BJ (cell line): ENCODE measurements at regions not wholly inside any gene's neighbourhood (a gene's known extent, or its start where the extent isn't known, plus 50 kb on each side); places are given as distances from the start of the nearest gene placed in this dataset. TPM values are rescaled to one million over a fixed set of nuclear protein-coding genes. Genes with fewer than 3 reads are reported as not detected.
"Not testable (repeated sequence)": the region's sequence is repeated elsewhere in the genome, so short reads cannot be mapped to it uniquely, and the experiment has no call there.

Experiments
- CTCF ChIA-PET: fragments of 350-600 bp; formaldehyde crosslinking; extraction: SDS; loops from one replicate; lab custom pipeline; 2021; ENCODE audit warnings: antibody characterized with exemption, inconsistent platforms; lab: Yijun Ruan, JAX
- POLR2A ChIA-PET: fragments of 300-600 bp; sonication (Branson Sonifier 250); formaldehyde crosslinking; extraction: SDS; loops from one replicate; lab custom pipeline; 2021; ENCODE audit warnings: antibody characterized with exemption; lab: Charles Lee
- DNase-seq: peaks from one replicate; pipeline ENCODE4 v3.0.0-alpha.2; 2011; ENCODE audit warnings: low read depth
- H3K27me3 ChIP-seq: 2 replicates; pipeline ENCODE4 v1.6.0; 2011; ENCODE audit warnings: low read length; ENCODE audit not compliant: control insufficient read depth, insufficient read depth
- H3K36me3 ChIP-seq: 2 replicates; pipeline ENCODE4 v1.5.1; 2011; ENCODE audit warnings: low read length; ENCODE audit not compliant: control insufficient read depth, insufficient read depth
- H3K4me3 ChIP-seq: 2 replicates; pipeline ENCODE4 v1.5.1; 2011; ENCODE audit warnings: low read depth, mild to moderate bottlenecking, control low read depth, low read length
- CTCF ChIP-seq: IDR thresholded peaks from 2 replicates; pipeline ENCODE4 v1.5.1; 2011; ENCODE audit warnings: low read depth, mild to moderate bottlenecking, control low read depth, inconsistent platforms, low read length, moderate library complexity; ENCODE audit not compliant: insufficient read depth
- small RNA-seq: library from RNA; depleted of rRNA; stranded (forward); fragments of <200 nt; gene quantifications from one replicate; pipeline ENCODE3, GENCODE V24; 2012; ENCODE audit warnings: low replicate concordance, low read depth; ENCODE audit not compliant: insufficient read length

DNA sequence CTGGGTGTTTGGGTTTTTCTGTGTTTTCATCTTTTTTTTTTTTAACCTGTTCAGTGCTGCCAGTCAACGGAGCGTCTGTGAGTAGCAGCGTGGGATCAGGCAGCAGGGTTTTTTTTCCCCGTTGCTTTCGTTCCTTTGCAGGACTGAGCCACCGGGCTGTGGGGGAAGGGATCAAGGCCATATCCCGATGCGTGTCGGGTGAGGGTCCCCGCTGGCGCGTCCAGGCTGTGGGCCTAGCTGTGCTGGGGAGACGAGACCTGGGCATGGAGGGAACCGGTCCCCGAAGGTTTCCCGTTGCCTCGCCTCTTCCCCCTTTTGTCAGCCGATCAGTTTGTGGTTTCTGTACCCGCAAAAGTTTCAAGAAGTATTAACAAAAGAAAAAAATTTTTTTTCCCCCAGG lies 218.1 kb downstream of the POTED start:
- H3K36me3 ChIP-seq, CTCF ChIA-PET, POLR2A ChIA-PET, DNase-seq, H3K4me3 ChIP-seq, H3K27me3 ChIP-seq: not testable (repeated sequence)

GRCh38 chr21:13827201-13827600 lies 217.6 kb downstream of the POTED start:
- ChIA-PET POLR2A (no interaction called here), CTCF (no interaction called here)

GRCh38 chr21:13826511-13826910 lies 216.9 kb downstream of the POTED start:
- POLR2A ChIA-PET, H3K36me3 ChIP-seq, CTCF ChIA-PET, H3K4me3 ChIP-seq, H3K27me3 ChIP-seq, DNase-seq: not testable (repeated sequence)

More at GRCh38 chr21:13827201-13827600, 217.6 kb downstream of the POTED start:
- Histone ChIP-seq H3K27me3 (no peaks in the 10 kb centered on the region), H3K4me3 (no peak overlapping the region), H3K36me3 (no peaks in the 10 kb centered on the region)
- DNase-seq: no peak
- no peak for TF ChIP-seq CTCF

GRCh38 chr21:13825218-13825778 lies 215.7 kb downstream of the POTED start:
- CTCF ChIA-PET, H3K36me3 ChIP-seq, DNase-seq, H3K27me3 ChIP-seq, POLR2A ChIA-PET, H3K4me3 ChIP-seq: not testable (repeated sequence)

GRCh38 chr21:13820286-13820685 lies 210.7 kb downstream of the POTED start:
- CTCF ChIA-PET, H3K4me3 ChIP-seq, POLR2A ChIA-PET, DNase-seq, H3K36me3 ChIP-seq, H3K27me3 ChIP-seq: not testable (repeated sequence)

DNA sequence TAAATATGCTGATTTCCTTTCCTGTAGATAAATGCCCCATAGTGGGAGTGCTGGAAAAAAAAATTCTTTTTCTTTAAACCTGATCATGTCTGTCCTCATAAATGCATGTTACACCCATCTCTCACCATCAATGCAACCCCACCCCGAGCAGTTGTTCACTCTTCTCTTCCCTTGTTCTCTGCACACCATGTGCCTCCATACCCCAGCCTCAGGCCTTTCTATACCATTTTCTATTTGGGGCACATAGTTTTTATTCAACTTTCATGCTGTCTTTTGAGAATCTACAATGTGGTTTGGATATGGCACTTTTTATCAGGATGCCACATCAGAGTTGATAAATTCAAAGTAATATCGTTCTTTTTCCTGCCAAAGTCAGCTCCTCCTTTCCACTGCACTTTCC lies 202.6 kb downstream of the POTED start:
- POLR2A ChIA-PET, H3K27me3 ChIP-seq, CTCF ChIA-PET, H3K4me3 ChIP-seq, DNase-seq, H3K36me3 ChIP-seq: not testable (repeated sequence)

GRCh38 chr21:13810559-13810958 lies 201.0 kb downstream of the POTED start:
- DNase-seq, CTCF ChIA-PET, POLR2A ChIA-PET, H3K27me3 ChIP-seq, H3K4me3 ChIP-seq, H3K36me3 ChIP-seq: not testable (repeated sequence)

DNA sequence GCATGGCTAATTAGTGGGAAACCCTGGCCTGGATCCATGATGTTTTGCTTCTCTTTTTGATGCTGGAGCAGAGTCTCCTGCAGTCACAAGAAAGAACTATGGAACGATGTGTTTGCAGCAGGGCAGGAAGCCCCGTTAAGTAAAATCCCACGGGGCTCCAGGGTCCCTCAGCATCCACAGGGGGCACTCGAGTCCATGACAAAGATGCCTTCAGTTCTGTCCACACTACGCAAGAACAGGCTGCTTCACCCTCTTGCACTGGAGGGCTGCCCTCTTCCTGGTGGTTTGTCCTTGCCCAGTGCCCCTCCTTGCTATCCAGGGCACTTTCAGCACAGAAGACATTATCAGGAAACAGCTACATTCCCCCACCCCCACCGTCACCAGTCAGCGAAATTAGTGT lies 196.9 kb downstream of the POTED start:
- POLR2A ChIA-PET, CTCF ChIA-PET: not testable (repeated sequence)

GRCh38 chr21:13802757-13803156 lies 193.2 kb downstream of the POTED start:
- H3K36me3 ChIP-seq, DNase-seq, POLR2A ChIA-PET, CTCF ChIA-PET, H3K27me3 ChIP-seq, H3K4me3 ChIP-seq: not testable (repeated sequence)

More for the DNA sequence above, 196.9 kb downstream of the POTED start:
- H3K27me3 ChIP-seq, DNase-seq, H3K4me3 ChIP-seq, H3K36me3 ChIP-seq: not testable (repeated sequence)

Small RNA genes in the stretch of these regions (small RNA-seq; reads per million reads assigned to genes)
- gene RNU6-954P (not detected), gene ZNF114P1 (not detected)
